ENCODE measurements at regions not wholly inside any gene's neighbourhood (a gene's known extent, or its start where the extent isn't known, plus 50 kb on each side); places are given as distances from the start of the nearest gene placed in this dataset.

- no peak for TF ChIP-seq CTCF (IDR thresholded peaks at IDR 0.05; ENCODE audit: low read depth, low read length, poor library complexity, severe bottlenecking)
- TF ChIP-seq EZH2phosphoT487 (IDR thresholded peaks at IDR 0.05; ENCODE audit: borderline replicate concordance, low read length): no peak
These were observed 804.4 kb downstream of the EPHA4 start for GRCh38 chr2:220767591-220768255.
